ENCODE measurements at regions not wholly inside any gene's neighbourhood (a gene's known extent, or its start where the extent isn't known, plus 50 kb on each side); places are given as distances from the start of the nearest gene placed in this dataset.

DNA sequence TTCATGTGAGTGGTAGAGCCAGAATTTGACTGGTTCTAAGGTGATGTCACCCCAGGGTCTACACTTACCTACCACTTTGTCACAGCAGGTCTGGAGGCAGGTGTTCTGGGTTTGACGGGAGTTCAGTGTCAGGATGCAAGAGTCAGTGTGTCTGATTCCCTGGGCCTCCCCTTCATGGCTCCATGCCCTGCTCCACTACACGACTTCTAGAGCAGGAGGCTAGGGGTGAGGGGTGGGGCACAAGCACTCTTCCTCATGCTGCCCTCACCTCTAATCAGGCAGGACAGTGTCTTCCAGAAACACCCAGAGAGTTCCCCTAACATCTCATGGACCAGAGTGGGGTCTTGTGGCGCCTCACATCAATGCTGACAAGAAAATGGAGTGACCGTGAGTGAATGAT, 118.2 kb downstream of the CDC5L start:
- Histone ChIP-seq H3K4me1 (ENCODE audit: insufficient read depth, low read length, poor library complexity, severe bottlenecking) (no peaks in the 10 kb centered on the region), H2AFZ (ENCODE audit: low read length) (no peak overlapping the region), H3K9ac (ENCODE audit: low read depth, low read length, poor library complexity, severe bottlenecking) (no peak overlapping the region), H3K9me2 (replicated peaks; ENCODE audit: low read depth, low read length) (no peaks in the 10 kb centered on the region), H3K36me3 (ENCODE audit: insufficient read depth, low read length) (no peaks in the 10 kb centered on the region), H3K79me2 (ENCODE audit: insufficient read depth, low read length) (no peaks in the 10 kb centered on the region), H3K9me3 (ENCODE audit: insufficient read depth, low read depth, low read length) (no peaks in the 10 kb centered on the region), H3F3A (ENCODE audit: low read depth) (no peaks in the 10 kb centered on the region), H3K4me3 (ENCODE audit: low read length, poor library complexity, severe bottlenecking) (no peak overlapping the region), H4K20me1 (ENCODE audit: insufficient read depth, low read length, poor library complexity, severe bottlenecking) (no peaks in the 10 kb centered on the region), H3K4me2 (ENCODE audit: low read depth, low read length, poor library complexity, severe bottlenecking) (no peak overlapping the region), H3K27me3 (ENCODE audit: insufficient read depth, low read length, poor library complexity, severe bottlenecking) (no peaks in the 10 kb centered on the region)
- no peak for TF ChIP-seq EZH2phosphoT487 (IDR thresholded peaks at IDR 0.05; ENCODE audit: borderline replicate concordance)
- TF ChIP-seq, protein P1, sequence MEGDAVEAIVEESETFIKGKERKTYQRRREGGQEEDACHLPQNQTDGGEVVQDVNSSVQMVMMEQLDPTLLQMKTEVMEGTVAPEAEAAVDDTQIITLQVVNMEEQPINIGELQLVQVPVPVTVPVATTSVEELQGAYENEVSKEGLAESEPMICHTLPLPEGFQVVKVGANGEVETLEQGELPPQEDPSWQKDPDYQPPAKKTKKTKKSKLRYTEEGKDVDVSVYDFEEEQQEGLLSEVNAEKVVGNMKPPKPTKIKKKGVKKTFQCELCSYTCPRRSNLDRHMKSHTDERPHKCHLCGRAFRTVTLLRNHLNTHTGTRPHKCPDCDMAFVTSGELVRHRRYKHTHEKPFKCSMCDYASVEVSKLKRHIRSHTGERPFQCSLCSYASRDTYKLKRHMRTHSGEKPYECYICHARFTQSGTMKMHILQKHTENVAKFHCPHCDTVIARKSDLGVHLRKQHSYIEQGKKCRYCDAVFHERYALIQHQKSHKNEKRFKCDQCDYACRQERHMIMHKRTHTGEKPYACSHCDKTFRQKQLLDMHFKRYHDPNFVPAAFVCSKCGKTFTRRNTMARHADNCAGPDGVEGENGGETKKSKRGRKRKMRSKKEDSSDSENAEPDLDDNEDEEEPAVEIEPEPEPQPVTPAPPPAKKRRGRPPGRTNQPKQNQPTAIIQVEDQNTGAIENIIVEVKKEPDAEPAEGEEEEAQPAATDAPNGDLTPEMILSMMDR (conservative IDR thresholded peaks at IDR 0.05; ENCODE audit: low read length): no peak

DNA sequence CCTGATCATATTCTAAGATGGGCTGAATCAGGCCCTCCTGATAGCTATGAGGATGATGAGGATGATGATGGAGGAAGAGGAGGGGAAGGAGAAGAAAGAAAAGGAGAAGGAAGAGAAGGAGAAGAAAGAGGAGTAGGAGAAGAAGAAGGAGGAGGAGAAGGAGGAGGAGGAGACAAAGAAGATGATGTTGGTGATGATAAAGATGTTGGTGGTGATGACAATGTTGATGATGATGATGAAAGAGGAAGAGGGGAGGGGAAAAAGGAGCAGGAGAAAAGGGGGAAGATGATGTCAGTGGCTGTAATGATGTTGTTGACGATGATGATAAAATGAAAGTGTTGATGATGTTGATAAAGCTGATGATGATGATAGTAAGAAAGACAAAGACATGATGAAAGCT, 119.5 kb downstream of the CDC5L start:
- no peaks in the 10 kb centered on the region for H3K27me3 ChIP-seq (ENCODE audit: insufficient read depth, low read length, poor library complexity, severe bottlenecking)
- H3F3A ChIP-seq (ENCODE audit: low read depth): no peaks in the 10 kb centered on the region
- no peaks in the 10 kb centered on the region for H3K4me1 ChIP-seq (ENCODE audit: insufficient read depth, low read length, poor library complexity, severe bottlenecking)

DNA sequence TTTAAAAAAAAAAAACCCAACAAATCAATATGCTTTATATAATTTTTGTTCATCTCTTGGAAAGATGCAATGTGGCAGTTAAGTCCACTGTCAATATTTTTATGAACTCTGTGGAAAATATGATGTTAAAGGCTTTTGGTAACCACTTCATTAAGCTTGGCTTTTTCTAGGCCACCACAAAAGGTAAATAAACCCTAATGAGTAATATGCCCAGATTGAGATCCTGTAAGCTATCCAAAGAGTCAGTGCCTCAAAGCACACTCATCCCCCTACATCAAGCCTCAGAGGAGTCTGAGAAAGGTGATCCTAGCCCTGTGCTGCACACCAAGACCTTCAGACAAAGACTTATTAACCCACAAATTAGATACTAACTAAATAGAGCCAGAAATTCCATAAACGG, 121.1 kb downstream of the CDC5L start:
- no peaks in the 10 kb centered on the region for H3K27me3 ChIP-seq (ENCODE audit: insufficient read depth, low read length, poor library complexity, severe bottlenecking)
- H3K9me2 ChIP-seq (replicated peaks; ENCODE audit: low read depth, low read length): no peaks in the 10 kb centered on the region
- no peak overlapping the region for H3K4me2 ChIP-seq (ENCODE audit: low read depth, low read length, poor library complexity, severe bottlenecking)
- H3K4me3 ChIP-seq (ENCODE audit: low read length, poor library complexity, severe bottlenecking): no peak overlapping the region
- TF ChIP-seq, protein P1 (conservative IDR thresholded peaks at IDR 0.05; ENCODE audit: low read length): no peak
- no peak for TF ChIP-seq EZH2phosphoT487 (IDR thresholded peaks at IDR 0.05; ENCODE audit: borderline replicate concordance)
- H3K4me1 ChIP-seq (ENCODE audit: insufficient read depth, low read length, poor library complexity, severe bottlenecking): no peaks in the 10 kb centered on the region
- no peak overlapping the region for H3K9ac ChIP-seq (ENCODE audit: low read depth, low read length, poor library complexity, severe bottlenecking)
- H3F3A ChIP-seq (ENCODE audit: low read depth): no peaks in the 10 kb centered on the region
- no peaks in the 10 kb centered on the region for H3K79me2 ChIP-seq (ENCODE audit: insufficient read depth, low read length)
- H3K9me3 ChIP-seq (ENCODE audit: insufficient read depth, low read depth, low read length): no peaks in the 10 kb centered on the region
- H4K20me1 ChIP-seq (ENCODE audit: insufficient read depth, low read length, poor library complexity, severe bottlenecking): no peaks in the 10 kb centered on the region
- no peaks in the 10 kb centered on the region for H3K36me3 ChIP-seq (ENCODE audit: insufficient read depth, low read length)
- no peak overlapping the region for H2AFZ ChIP-seq (ENCODE audit: low read length)

More for the DNA sequence above, 119.5 kb downstream of the CDC5L start:
- Histone ChIP-seq H3K36me3 (ENCODE audit: insufficient read depth, low read length) (no peaks in the 10 kb centered on the region), H3K79me2 (ENCODE audit: insufficient read depth, low read length) (no peaks in the 10 kb centered on the region), H3K9me3 (ENCODE audit: insufficient read depth, low read depth, low read length) (no peaks in the 10 kb centered on the region), H3K9ac (ENCODE audit: low read depth, low read length, poor library complexity, severe bottlenecking) (no peak overlapping the region), H3K4me2 (ENCODE audit: low read depth, low read length, poor library complexity, severe bottlenecking) (no peak overlapping the region), H3K4me3 (ENCODE audit: low read length, poor library complexity, severe bottlenecking) (no peak overlapping the region), H3K9me2 (replicated peaks; ENCODE audit: low read depth, low read length) (no peaks in the 10 kb centered on the region), H2AFZ (ENCODE audit: low read length) (no peak overlapping the region), H4K20me1 (ENCODE audit: insufficient read depth, low read length, poor library complexity, severe bottlenecking) (no peaks in the 10 kb centered on the region)
- TF ChIP-seq, protein P1 (conservative IDR thresholded peaks at IDR 0.05; ENCODE audit: low read length): no peak

All from Loucy (cell line).